Kidney (tissue), 13 donors: ENCODE measurements at regions not wholly inside any gene's neighbourhood (a gene's known extent, or its start where the extent isn't known, plus 50 kb on each side); places are given as distances from the start of the nearest gene placed in this dataset.
"Not testable (repeated sequence)": the region's sequence is repeated elsewhere in the genome, so short reads cannot be mapped to it uniquely, and the experiment has no call there.

Experiments
- DNase-seq, 5 donors: peaks; one replicate each; pipeline ENCODE4 v3.0.0-alpha.2; 2013 to 2020
- FAIRE-seq: peaks from 2 replicates; lab custom pipeline; 2012; peaks lifted over from hg19 to GRCh38; lab: Jason Lieb, UNC
- H3K27ac ChIP-seq, 2 donors: one replicate each; pipeline ENCODE4 v1.7.0; 2013; ENCODE audit warnings: low read depth in 2 of 2, low read length in 2 of 2, inconsistent platforms in 1 of 2
- H3K27me3 ChIP-seq: one replicate; pipeline ENCODE4 v1.7.1; 2013; ENCODE audit warnings: low read length, inconsistent platforms; ENCODE audit not compliant: control insufficient read depth, insufficient read depth
- H3K36me3 ChIP-seq, 3 donors: one replicate each; pipeline versions ENCODE4 v1.7.0 to v1.7.1; 2013; ENCODE audit warnings: low read length in 3 of 3, control low read depth in 1 of 3, inconsistent platforms in 1 of 3; ENCODE audit not compliant: insufficient read depth in 3 of 3, control insufficient read depth in 2 of 3
- H3K4me1 ChIP-seq, 3 donors: one replicate each; pipeline versions ENCODE4 v1.7.0 to v1.7.1; 2013; ENCODE audit warnings: low read length in 3 of 3, inconsistent platforms in 1 of 3, low read depth in 1 of 3; ENCODE audit not compliant: control insufficient read depth in 2 of 3, insufficient read depth in 2 of 3
- H3K4me3 ChIP-seq, 3 donors: one replicate each; pipeline versions ENCODE4 v1.7.0 to v1.8.1; 2013; ENCODE audit warnings: low read length in 3 of 3, control low read depth in 1 of 3, inconsistent platforms in 1 of 3
- H3K9ac ChIP-seq, 3 donors: one replicate each; pipeline versions ENCODE4 v1.7.0 to v1.7.1; 2013; ENCODE audit warnings: low read length in 3 of 3, control low read depth in 1 of 3, inconsistent platforms in 1 of 3
- H3K9me3 ChIP-seq, 3 donors: one replicate each; pipeline versions ENCODE4 v1.7.0 to v1.7.1; 2013; ENCODE audit warnings: low read length in 3 of 3, control low read depth in 1 of 3, inconsistent platforms in 1 of 3; ENCODE audit not compliant: control insufficient read depth in 2 of 3, insufficient read depth in 1 of 3
- CTCF ChIP-seq: IDR thresholded peaks from 3 replicates; pipeline ENCODE4 v1.5.1; 2012; ENCODE audit warnings: mild to moderate bottlenecking, moderate library complexity, borderline replicate concordance; ENCODE audit not compliant: insufficient read depth; ENCODE audit errors: extremely low read depth
- intact Hi-C: fragments of 100-400 bp; cut with DNase I; formaldehyde crosslinking; loops from one replicate; pipeline ENCODE4 v1.11.1; 2022
- donor health status: control.
- donor health status: control.
- donor health status: control.
- donor health status: control.
- donor health status: control.
- donor health status: DM: yes; HTN: yes; CAD: no.
- donor health status: Normal renal cell carcinoma (clear cell type).

DNA sequence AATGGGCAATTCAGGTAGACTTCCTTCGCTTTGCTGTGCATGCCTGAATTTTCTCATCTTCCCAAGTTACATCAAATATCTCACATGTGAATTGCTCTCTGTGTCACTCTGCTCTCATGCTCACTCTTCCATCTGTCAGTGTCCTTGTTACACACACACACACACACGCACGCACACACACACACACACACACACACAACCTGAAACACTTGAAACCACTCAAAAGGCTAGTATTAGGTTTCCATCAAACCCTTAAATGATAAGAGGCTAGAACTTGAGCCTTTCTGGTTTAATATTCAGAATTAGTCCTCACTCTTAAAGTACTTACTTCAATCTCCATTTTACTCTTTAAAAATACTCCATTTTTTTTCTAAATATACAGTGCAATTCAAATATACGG is 282.4 kb downstream of the C11orf87 start:
- no peak for TF ChIP-seq CTCF
- H3K9me3 ChIP-seq = no peaks in the 10 kb centered on the region
- no peaks in the 10 kb centered on the region for H3K27me3 ChIP-seq
- H3K27ac ChIP-seq = no peak overlapping the region
- FAIRE-seq (no peak), DNase-seq (no peak)
- H3K4me1 ChIP-seq = no peaks in the 10 kb centered on the region
- no peak overlapping the region for H3K9ac ChIP-seq
- no peak overlapping the region for H3K4me3 ChIP-seq
- H3K36me3 ChIP-seq = no peaks in the 10 kb centered on the region
- intact Hi-C loops = no loop called here

GRCh38 chr11:109706945-109707344 is 285.0 kb downstream of the C11orf87 start:
- H3K4me1 ChIP-seq = no peaks in the 10 kb centered on the region
- no peaks in the 10 kb centered on the region for H3K27me3 ChIP-seq
- no peak for DNase-seq
- no peak for FAIRE-seq
- H3K4me3 ChIP-seq = no peak overlapping the region
- H3K27ac ChIP-seq = no peak overlapping the region
- H3K36me3 ChIP-seq = no peaks in the 10 kb centered on the region
- H3K9me3 ChIP-seq = no peaks in the 10 kb centered on the region
- no peak overlapping the region for H3K9ac ChIP-seq
- intact Hi-C loops = no loop called here
- TF ChIP-seq CTCF = no peak

- Histone ChIP-seq H3K27me3 (no peaks in the 10 kb centered on the region), H3K9me3 (no peaks in the 10 kb centered on the region), H3K4me1 (no peaks in the 10 kb centered on the region), H3K9ac (no peak overlapping the region), H3K36me3 (no peaks in the 10 kb centered on the region), H3K27ac (no peak overlapping the region), H3K4me3 (no peak overlapping the region)
- intact Hi-C loops = no loop called here
- TF ChIP-seq CTCF = no peak
- FAIRE-seq = no peak
- DNase-seq = no peak
These were observed 285.4 kb downstream of the C11orf87 start for GRCh38 chr11:109707411-109707810.

DNA sequence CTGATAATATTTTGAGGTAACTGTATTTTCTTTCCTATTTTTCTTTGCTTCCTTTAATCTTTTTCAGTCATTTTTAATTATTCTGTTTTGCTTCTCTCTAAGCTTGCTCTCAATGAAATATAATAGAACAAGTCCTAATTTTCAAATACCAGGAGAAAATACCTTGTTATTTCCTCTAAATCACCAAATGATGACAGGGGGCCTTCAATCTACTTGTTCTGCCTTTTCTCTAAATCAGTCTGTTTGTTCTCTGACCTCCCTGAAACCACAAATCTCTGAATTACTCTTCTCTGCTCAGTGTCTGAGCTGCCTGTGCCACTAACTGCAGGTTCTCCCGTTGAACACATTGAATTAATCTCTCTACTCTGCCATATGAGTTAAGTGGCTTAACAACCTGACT is 286.2 kb downstream of the C11orf87 start:
- Histone ChIP-seq H3K27me3 (no peaks in the 10 kb centered on the region), H3K9me3 (no peaks in the 10 kb centered on the region), H3K9ac (no peak overlapping the region), H3K27ac (no peak overlapping the region), H3K4me1 (no peaks in the 10 kb centered on the region), H3K36me3 (no peaks in the 10 kb centered on the region), H3K4me3 (no peak overlapping the region)
- no peak for FAIRE-seq
- no peak for DNase-seq
- intact Hi-C loops = no loop called here
- no peak for TF ChIP-seq CTCF

DNA sequence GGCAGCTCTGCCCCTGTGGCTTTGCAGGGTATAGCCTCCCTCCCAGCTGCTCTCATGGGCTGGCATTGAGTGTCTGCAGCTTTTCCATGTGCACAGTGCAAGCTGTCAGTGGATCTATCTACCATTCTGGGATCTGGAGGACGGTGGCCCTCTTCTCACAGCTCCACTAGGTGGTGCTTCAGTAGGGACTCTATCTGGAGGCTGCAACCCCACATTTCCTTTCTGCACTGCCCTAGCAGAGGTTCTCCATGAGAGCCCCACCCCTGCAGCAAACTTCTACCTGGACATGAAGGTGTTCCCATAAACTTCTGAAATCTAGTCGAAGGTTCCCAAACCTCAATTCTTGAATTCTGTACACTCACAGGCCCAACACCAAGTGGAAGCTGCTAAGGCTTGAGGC is 292.5 kb downstream of the C11orf87 start:
- FAIRE-seq, DNase-seq, H3K9me3 ChIP-seq, H3K4me3 ChIP-seq, H3K4me1 ChIP-seq, intact Hi-C loops, H3K27ac ChIP-seq, H3K9ac ChIP-seq, H3K27me3 ChIP-seq, H3K36me3 ChIP-seq: not testable (repeated sequence)

- H3K36me3 ChIP-seq, H3K4me3 ChIP-seq, FAIRE-seq, H3K4me1 ChIP-seq, H3K27ac ChIP-seq, DNase-seq, H3K27me3 ChIP-seq, H3K9me3 ChIP-seq, intact Hi-C loops, H3K9ac ChIP-seq: not testable (repeated sequence)
These were observed 293.4 kb downstream of the C11orf87 start for GRCh38 chr11:109715424-109715823.
